ENCODE measurements at regions not wholly inside any gene's neighbourhood (a gene's known extent, or its start where the extent isn't known, plus 50 kb on each side); places are given as distances from the start of the nearest gene placed in this dataset.

- TF ChIP-seq CTCF (optimal IDR thresholded peaks at IDR 0.05 in 1 of 3, IDR thresholded peaks at IDR 0.05 in 1 of 3, conservative IDR thresholded peaks at IDR 0.05 in 1 of 3; ENCODE audit: extremely low read depth in 1 of 3, insufficient read depth in 2 of 3, low read length in 3 of 3) (no peak), EZH2 (IDR thresholded peaks at IDR 0.05; ENCODE audit: low read length) (no peak)
- no peaks in the 10 kb centered on the region for H3K27me3 ChIP-seq (ENCODE audit: control insufficient read depth, extremely low read depth, insufficient read depth, low read length)
- no peak overlapping the region for H3K4me2 ChIP-seq (ENCODE audit: control insufficient read depth, extremely low read depth, insufficient read depth, low read depth, low read length)
- DNase-seq (ENCODE audit: low read depth, low spot score) (no peak), FAIRE-seq (no peak)
- no peak overlapping the region for H3K27ac ChIP-seq (ENCODE audit: control insufficient read depth, insufficient read depth, low read length)
- dilution Hi-C loops (cut with MboI; ENCODE audit: extremely low pct_ligation_motif_present, low sequenced_read_pairs): no loop called here
- H3K4me1 ChIP-seq (ENCODE audit: control insufficient read depth, extremely low read depth, insufficient read depth, low read length): no peaks in the 10 kb centered on the region
- no peak overlapping the region for H3K4me3 ChIP-seq (ENCODE audit: control insufficient read depth in 2 of 3, extremely low read depth in 1 of 3, insufficient read depth in 2 of 3, low read depth in 1 of 3, low read length in 3 of 3)
- H3K36me3 ChIP-seq (ENCODE audit: control insufficient read depth in 2 of 2, extremely low read depth in 1 of 2, insufficient read depth in 2 of 2, low read length in 2 of 2): no peaks in the 10 kb centered on the region
- H3K9me3 ChIP-seq (ENCODE audit: control insufficient read depth, low read depth, low read length): no peaks in the 10 kb centered on the region
- no peak overlapping the region for H3K9ac ChIP-seq (ENCODE audit: control insufficient read depth, extremely low read depth, insufficient read depth, low read length)
- H3K79me2 ChIP-seq (ENCODE audit: control insufficient read depth, insufficient read depth, low read length): no peaks in the 10 kb centered on the region
- no peaks in the 10 kb centered on the region for H4K20me1 ChIP-seq (ENCODE audit: control insufficient read depth, extremely low read depth, insufficient read depth, low read length)
- no peak overlapping the region for H2AFZ ChIP-seq (ENCODE audit: control insufficient read depth, low read length)
- no peaks in the 10 kb centered on the region for H3K9me1 ChIP-seq (ENCODE audit: control insufficient read depth, extremely low read depth, insufficient read depth, low read length)
These were observed 708.5 kb downstream of the C12orf50 start for GRCh38 chr12:87320724-87321123.

- Histone ChIP-seq H3K9me1 (ENCODE audit: control insufficient read depth, extremely low read depth, insufficient read depth, low read length) (no peaks in the 10 kb centered on the region), H3K36me3 (ENCODE audit: control insufficient read depth in 2 of 2, extremely low read depth in 1 of 2, insufficient read depth in 2 of 2, low read length in 2 of 2) (no peaks in the 10 kb centered on the region), H2AFZ (ENCODE audit: control insufficient read depth, low read length) (no peak overlapping the region), H3K4me3 (ENCODE audit: control insufficient read depth in 2 of 3, extremely low read depth in 1 of 3, insufficient read depth in 2 of 3, low read depth in 1 of 3, low read length in 3 of 3) (no peak overlapping the region), H3K27ac (ENCODE audit: control insufficient read depth, insufficient read depth, low read length) (no peak overlapping the region), H3K27me3 (ENCODE audit: control insufficient read depth, extremely low read depth, insufficient read depth, low read length) (no peaks in the 10 kb centered on the region), H3K9me3 (ENCODE audit: control insufficient read depth, low read depth, low read length) (no peaks in the 10 kb centered on the region), H3K4me1 (ENCODE audit: control insufficient read depth, extremely low read depth, insufficient read depth, low read length) (no peaks in the 10 kb centered on the region), H3K9ac (ENCODE audit: control insufficient read depth, extremely low read depth, insufficient read depth, low read length) (no peak overlapping the region), H3K4me2 (ENCODE audit: control insufficient read depth, extremely low read depth, insufficient read depth, low read depth, low read length) (no peak overlapping the region), H4K20me1 (ENCODE audit: control insufficient read depth, extremely low read depth, insufficient read depth, low read length) (no peaks in the 10 kb centered on the region), H3K79me2 (ENCODE audit: control insufficient read depth, insufficient read depth, low read length) (no peaks in the 10 kb centered on the region)
- DNase-seq (ENCODE audit: low read depth, low spot score) (no peak), FAIRE-seq (no peak)
- TF ChIP-seq CTCF (optimal IDR thresholded peaks at IDR 0.05 in 1 of 3, IDR thresholded peaks at IDR 0.05 in 1 of 3, conservative IDR thresholded peaks at IDR 0.05 in 1 of 3; ENCODE audit: extremely low read depth in 1 of 3, insufficient read depth in 2 of 3, low read length in 3 of 3) (no peak), EZH2 (IDR thresholded peaks at IDR 0.05; ENCODE audit: low read length) (no peak)
- dilution Hi-C loops (cut with MboI; ENCODE audit: extremely low pct_ligation_motif_present, low sequenced_read_pairs): no loop called here
These were observed 711.9 kb downstream of the C12orf50 start for GRCh38 chr12:87317302-87317701.

Data from keratinocyte (primary cell).